HEK293 (cell line): ENCODE measurements at regions not wholly inside any gene's neighbourhood (a gene's known extent, or its start where the extent isn't known, plus 50 kb on each side); places are given as distances from the start of the nearest gene placed in this dataset.

Source experiments
- CTCF ChIA-PET: fragments of 350-600 bp; formaldehyde crosslinking; extraction: SDS; loops from one replicate; lab custom pipeline; 2021; ENCODE audit warnings: antibody characterized with exemption; lab: Yijun Ruan, JAX
- POLR2A ChIA-PET: fragments of 300-600 bp; formaldehyde crosslinking; extraction: SDS; loops from one replicate; lab custom pipeline; 2020; ENCODE audit warnings: antibody characterized with exemption, inconsistent platforms; lab: Yijun Ruan, JAX
- H3K27ac ChIP-seq: fragments of 200-500 bp; sonication (Bioruptor generic); 2 replicates; pipeline ENCODE4 v1.5.1; 2014; ENCODE audit warnings: low read depth, low read length, control low read depth, inconsistent platforms; ENCODE audit errors: extremely low read depth
- H3K36me3 ChIP-seq, 2 experiments: fragments of 200-500 bp in 1 of 2; sonication (Bioruptor generic) in 1 of 2; 1 replicate in 1 of 2; 2 replicates in 1 of 2; pipeline ENCODE4 v1.5.1; 2014 to 2017; ENCODE audit warnings: inconsistent platforms in 2 of 2, low read length in 2 of 2; ENCODE audit not compliant: control insufficient read depth in 2 of 2, insufficient read depth in 1 of 2
- H3K4me1 ChIP-seq: fragments of 200-500 bp; sonication (Bioruptor generic); 2 replicates; pipeline ENCODE4 v1.5.1; 2014; ENCODE audit warnings: mild to moderate bottlenecking, low read length, inconsistent platforms; ENCODE audit not compliant: control insufficient read depth, insufficient read depth
- H3K4me3 ChIP-seq: 2 replicates; pipeline ENCODE4 v1.5.1; 2011; ENCODE audit warnings: low read depth, mild to moderate bottlenecking, control low read depth, low read length, moderate library complexity
- H3K9me3 ChIP-seq: fragments of 200-500 bp; sonication (Bioruptor generic); 2 replicates; pipeline ENCODE4 v1.5.1; 2014; ENCODE audit warnings: low read depth, low read length, inconsistent platforms; ENCODE audit not compliant: control insufficient read depth, insufficient read depth
- GLIS1 ChIP-seq: fragments of 450-650 bp; formaldehyde crosslinking; IDR thresholded peaks from 2 replicates; pipeline ENCODE4 v1.5.1; 2016; ENCODE audit warnings: missing biosample characterization, missing genetic modification characterization
- IKZF3 ChIP-seq: fragments of 450-650 bp; IDR thresholded peaks from 2 replicates; pipeline ENCODE4 v1.5.0; 2018; ENCODE audit warnings: missing biosample characterization, mild to moderate bottlenecking, missing genetic modification characterization, moderate library complexity
- KLF10 ChIP-seq: fragments of 450-650 bp; IDR thresholded peaks from 2 replicates; pipeline ENCODE4 v1.5.1; 2018; ENCODE audit warnings: missing biosample characterization, mild to moderate bottlenecking, missing genetic modification characterization
- KLF9 ChIP-seq: fragments of 450-650 bp; formaldehyde crosslinking; IDR thresholded peaks from 2 replicates; pipeline ENCODE4 v1.5.1; 2016; ENCODE audit warnings: missing biosample characterization, missing genetic modification characterization, low read depth
- OSR2 ChIP-seq: fragments of 450-650 bp; formaldehyde crosslinking; IDR thresholded peaks from 2 replicates; pipeline ENCODE4 v1.5.1; 2016; ENCODE audit warnings: missing biosample characterization, missing genetic modification characterization
- REST ChIP-seq: fragments of 450-650 bp; formaldehyde crosslinking; IDR thresholded peaks from 2 replicates; pipeline ENCODE4 v1.5.1; 2016; ENCODE audit warnings: missing biosample characterization, missing genetic modification characterization
- SCRT1 ChIP-seq: fragments of 450-650 bp; formaldehyde crosslinking; IDR thresholded peaks from 2 replicates; pipeline ENCODE4 v1.5.1; 2016; ENCODE audit warnings: missing biosample characterization, missing genetic modification characterization, borderline replicate concordance
- ZBTB1 ChIP-seq: fragments of 450-650 bp; formaldehyde crosslinking; IDR thresholded peaks from 2 replicates; pipeline ENCODE4 v1.5.1; 2016; ENCODE audit warnings: missing biosample characterization, missing genetic modification characterization
- ZBTB11 ChIP-seq: fragments of 450-650 bp; formaldehyde crosslinking; conservative IDR thresholded peaks from 2 replicates; pipeline ENCODE4 v1.5.1; 2016; ENCODE audit warnings: low read depth, missing biosample characterization, missing genetic modification characterization
- ZBTB8A ChIP-seq: fragments of 450-650 bp; formaldehyde crosslinking; IDR thresholded peaks from 2 replicates; pipeline ENCODE4 v1.5.1; 2016; ENCODE audit warnings: missing biosample characterization, missing genetic modification characterization
- ZNF202 ChIP-seq: fragments of 450-650 bp; formaldehyde crosslinking; IDR thresholded peaks from 2 replicates; pipeline ENCODE4 v1.5.1; 2016; ENCODE audit warnings: missing biosample characterization, missing genetic modification characterization, borderline replicate concordance
- ZNF362 ChIP-seq: fragments of 450-650 bp; formaldehyde crosslinking; IDR thresholded peaks from 2 replicates; pipeline ENCODE4 v1.5.1; 2016; ENCODE audit warnings: missing biosample characterization, missing genetic modification characterization
- ZNF391 ChIP-seq: fragments of 450-650 bp; formaldehyde crosslinking; IDR thresholded peaks from 2 replicates; pipeline ENCODE4 v1.5.1; 2016; ENCODE audit warnings: low read depth, missing biosample characterization, missing genetic modification characterization, borderline replicate concordance
- ZNF394 ChIP-seq: fragments of 450-650 bp; formaldehyde crosslinking; IDR thresholded peaks from 2 replicates; pipeline ENCODE4 v1.5.1; 2016; ENCODE audit warnings: missing biosample characterization, missing genetic modification characterization, mild to moderate bottlenecking, moderate library complexity, borderline replicate concordance
- ZNF423 ChIP-seq: fragments of 450-650 bp; formaldehyde crosslinking; IDR thresholded peaks from 2 replicates; pipeline ENCODE4 v1.5.1; 2016; ENCODE audit warnings: missing biosample characterization, missing genetic modification characterization
- ZNF488 ChIP-seq: fragments of 450-650 bp; formaldehyde crosslinking; IDR thresholded peaks from 2 replicates; pipeline ENCODE4 v1.5.1; 2016; ENCODE audit warnings: missing biosample characterization, missing genetic modification characterization
- ZNF518A ChIP-seq: fragments of 450-650 bp; formaldehyde crosslinking; conservative IDR thresholded peaks from 2 replicates; pipeline ENCODE4 v1.5.1; 2016; ENCODE audit warnings: low read depth, missing biosample characterization, missing genetic modification characterization
- ZNF571 ChIP-seq: fragments of 450-650 bp; formaldehyde crosslinking; IDR thresholded peaks from 2 replicates; pipeline ENCODE4 v1.5.0; 2017; ENCODE audit warnings: missing biosample characterization, missing genetic modification characterization
- ZNF776 ChIP-seq: fragments of 450-650 bp; formaldehyde crosslinking; IDR thresholded peaks from 2 replicates; pipeline ENCODE4 v1.5.0; 2017; ENCODE audit warnings: missing biosample characterization, missing genetic modification characterization, borderline replicate concordance
- ZNF792 ChIP-seq: fragments of 450-650 bp; formaldehyde crosslinking; IDR thresholded peaks from 2 replicates; pipeline ENCODE4 v1.5.1; 2016; ENCODE audit warnings: missing biosample characterization, missing genetic modification characterization

GRCh38 chr7:113628948-113629847, 289.6 kb downstream of the PPP1R3A start:
- Histone ChIP-seq H3K36me3 (no peaks in the 10 kb centered on the region), H3K4me3 (no peak overlapping the region), H3K9me3 (no peaks in the 10 kb centered on the region), H3K4me1 (no peaks in the 10 kb centered on the region), H3K27ac (no peak overlapping the region)
- no peak for TF ChIP-seq ZNF362 (tag by site-specific recombination)
- no peak for TF ChIP-seq ZBTB8A (tag by site-specific recombination)
- TF ChIP-seq IKZF3 (tag by site-specific recombination) = no peak
- no peak for TF ChIP-seq ZNF423 (tag by site-specific recombination)
- TF ChIP-seq ZBTB1 (tag by site-specific recombination) = no peak
- TF ChIP-seq ZBTB11 = no peak
- TF ChIP-seq GLIS1 (tag by site-specific recombination) = no peak
- no peak for TF ChIP-seq SCRT1 (tag by site-specific recombination)
- TF ChIP-seq ZNF488 (tag by site-specific recombination) = no peak
- no peak for TF ChIP-seq ZNF391 (tag by site-specific recombination)
- no peak for TF ChIP-seq OSR2
- no peak for TF ChIP-seq ZNF394
- ChIA-PET CTCF (no interaction called here), POLR2A (no interaction called here)

GRCh38 chr7:113625494-113626102, 293.2 kb downstream of the PPP1R3A start:
- no peaks in the 10 kb centered on the region for H3K9me3 ChIP-seq
- ChIA-PET POLR2A (no interaction called here), CTCF (no interaction called here)
- H3K4me3 ChIP-seq = no peak overlapping the region
- no peaks in the 10 kb centered on the region for H3K4me1 ChIP-seq
- no peaks in the 10 kb centered on the region for H3K36me3 ChIP-seq
- no peak overlapping the region for H3K27ac ChIP-seq
- TF ChIP-seq ZNF571 (tag by site-specific recombination) (no peak), ZNF776 (tag by site-specific recombination) (no peak), ZNF792 (tag by site-specific recombination) (no peak), KLF9 (tag by site-specific recombination) (no peak), KLF10 (no peak), REST (tag by site-specific recombination) (no peak), ZNF518A (tag by site-specific recombination) (no peak), ZNF202 (tag by site-specific recombination) (no peak)
